ENCODE measurements at regions not wholly inside any gene's neighbourhood (a gene's known extent, or its start where the extent isn't known, plus 50 kb on each side); places are given as distances from the start of the nearest gene placed in this dataset.

GRCh38 chr7:9863545-9863944 lies 1110.1 kb upstream of the PHF14 start:
- TF ChIP-seq CTCF (IDR thresholded peaks at IDR 0.05; ENCODE audit: low read depth, low read length): no peak
- no peak overlapping the region for H3K4me3 ChIP-seq (ENCODE audit: low read depth, low read length)

DNA sequence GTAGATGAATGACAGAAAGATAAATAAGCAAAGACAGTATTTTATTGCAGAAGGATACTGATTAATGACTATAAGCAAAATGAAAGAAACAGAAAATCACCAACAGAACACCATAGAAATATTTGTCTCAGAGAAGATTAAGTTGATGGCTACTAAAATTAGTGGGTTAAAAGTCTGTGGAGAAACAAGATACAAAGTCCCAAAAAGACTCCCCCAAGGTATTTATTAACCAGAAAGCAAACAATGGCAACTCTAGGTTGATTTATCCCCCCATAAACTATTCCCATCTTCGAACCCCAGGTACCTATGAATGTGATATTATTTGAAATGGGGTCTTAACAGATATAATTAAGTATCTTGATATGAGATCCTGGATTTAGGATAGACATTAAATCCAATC lies 1104.5 kb upstream of the PHF14 start:
- no peak for TF ChIP-seq CTCF (IDR thresholded peaks at IDR 0.05; ENCODE audit: low read depth, low read length)
- H3K4me3 ChIP-seq (ENCODE audit: low read depth, low read length): no peak overlapping the region

GRCh38 chr7:9869566-9869965 lies 1104.1 kb upstream of the PHF14 start:
- H3K4me3 ChIP-seq (ENCODE audit: low read depth, low read length): no peak overlapping the region
- TF ChIP-seq CTCF (IDR thresholded peaks at IDR 0.05; ENCODE audit: low read depth, low read length): no peak

DNA sequence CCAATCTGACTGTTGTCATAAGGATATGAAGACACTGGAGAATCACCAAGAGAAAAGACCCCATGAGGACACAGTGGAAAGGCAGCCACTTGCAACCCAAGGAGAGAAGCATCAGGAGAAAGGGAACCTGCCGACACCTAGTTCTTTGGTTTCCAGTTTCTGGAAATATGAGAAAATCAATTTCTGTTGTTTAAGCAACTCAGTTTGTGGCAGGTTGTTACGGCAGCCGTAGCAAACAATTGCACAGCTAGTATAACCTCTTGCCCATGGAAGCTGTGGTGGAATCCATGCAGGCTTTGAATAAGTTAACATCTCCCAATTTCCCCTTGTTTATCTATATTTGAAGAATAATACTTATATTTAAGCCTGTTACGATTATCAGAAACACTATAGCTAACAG lies 1103.0 kb upstream of the PHF14 start:
- TF ChIP-seq CTCF (IDR thresholded peaks at IDR 0.05; ENCODE audit: low read depth, low read length): no peak
- H3K4me3 ChIP-seq (ENCODE audit: low read depth, low read length): no peak overlapping the region

GRCh38 chr7:9874182-9874581 lies 1099.5 kb upstream of the PHF14 start:
- H3K4me3 ChIP-seq (ENCODE audit: low read depth, low read length): no peak overlapping the region
- TF ChIP-seq CTCF (IDR thresholded peaks at IDR 0.05; ENCODE audit: low read depth, low read length): no peak

DNA sequence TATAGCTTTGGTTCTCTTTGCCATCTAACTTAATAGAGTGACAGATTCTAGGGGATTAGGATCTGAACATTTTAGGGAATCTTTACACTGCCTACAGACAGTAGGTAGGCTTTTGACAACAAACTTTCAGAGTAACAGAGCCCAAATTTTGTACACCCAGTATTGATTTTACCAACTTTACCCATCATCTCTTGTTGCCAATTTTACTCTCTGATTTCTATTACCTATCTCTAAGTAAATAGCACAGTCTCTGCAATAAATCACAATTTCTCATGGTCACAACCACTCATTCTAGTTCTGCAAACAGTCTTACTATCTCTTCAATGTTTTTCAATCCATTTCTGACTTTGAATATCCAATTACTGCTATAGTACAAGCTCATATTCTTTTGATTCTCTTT lies 1097.6 kb upstream of the PHF14 start:
- no peak for TF ChIP-seq CTCF (IDR thresholded peaks at IDR 0.05; ENCODE audit: low read depth, low read length)

GRCh38 chr7:9889554-9889953 lies 1084.1 kb upstream of the PHF14 start:
- no peak overlapping the region for H3K4me3 ChIP-seq (ENCODE audit: low read depth, low read length)

More for the DNA sequence above, 1097.6 kb upstream of the PHF14 start:
- no peak overlapping the region for H3K4me3 ChIP-seq (ENCODE audit: low read depth, low read length)

More at GRCh38 chr7:9889554-9889953, 1084.1 kb upstream of the PHF14 start:
- no peak for TF ChIP-seq CTCF (IDR thresholded peaks at IDR 0.05; ENCODE audit: low read depth, low read length)
